ENCODE measurements at regions not wholly inside any gene's neighbourhood (a gene's known extent, or its start where the extent isn't known, plus 50 kb on each side); places are given as distances from the start of the nearest gene placed in this dataset.

DNA sequence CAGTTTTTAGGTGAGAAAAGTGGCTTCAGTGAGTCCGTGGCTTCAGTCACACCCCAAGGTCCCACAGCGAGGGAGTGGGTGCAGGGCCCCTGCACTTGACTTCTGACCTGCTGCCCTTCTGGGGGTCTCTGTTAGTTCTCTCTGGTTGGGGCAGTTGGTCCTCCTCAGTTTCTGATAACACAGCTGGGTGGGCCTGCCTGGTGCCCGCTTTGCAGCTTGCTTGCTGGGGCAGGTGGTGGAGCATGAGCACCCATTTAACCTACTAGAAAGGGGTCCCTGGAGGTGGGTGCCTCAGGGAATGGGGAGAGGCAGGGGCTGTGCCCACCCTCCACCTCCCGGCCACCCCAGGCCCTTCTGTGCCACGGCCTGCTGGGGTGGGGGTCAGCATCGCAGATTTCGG lies 83.2 kb downstream of the ASB1 start:
- H3K36me3 ChIP-seq (ENCODE audit: control insufficient read depth in 4 of 4, insufficient read depth in 3 of 4, low read depth in 1 of 4, low read length in 3 of 4): peaks cover 0 to 1% (median 0%) of the 10 kb centered on the region in 4 donors

DNA sequence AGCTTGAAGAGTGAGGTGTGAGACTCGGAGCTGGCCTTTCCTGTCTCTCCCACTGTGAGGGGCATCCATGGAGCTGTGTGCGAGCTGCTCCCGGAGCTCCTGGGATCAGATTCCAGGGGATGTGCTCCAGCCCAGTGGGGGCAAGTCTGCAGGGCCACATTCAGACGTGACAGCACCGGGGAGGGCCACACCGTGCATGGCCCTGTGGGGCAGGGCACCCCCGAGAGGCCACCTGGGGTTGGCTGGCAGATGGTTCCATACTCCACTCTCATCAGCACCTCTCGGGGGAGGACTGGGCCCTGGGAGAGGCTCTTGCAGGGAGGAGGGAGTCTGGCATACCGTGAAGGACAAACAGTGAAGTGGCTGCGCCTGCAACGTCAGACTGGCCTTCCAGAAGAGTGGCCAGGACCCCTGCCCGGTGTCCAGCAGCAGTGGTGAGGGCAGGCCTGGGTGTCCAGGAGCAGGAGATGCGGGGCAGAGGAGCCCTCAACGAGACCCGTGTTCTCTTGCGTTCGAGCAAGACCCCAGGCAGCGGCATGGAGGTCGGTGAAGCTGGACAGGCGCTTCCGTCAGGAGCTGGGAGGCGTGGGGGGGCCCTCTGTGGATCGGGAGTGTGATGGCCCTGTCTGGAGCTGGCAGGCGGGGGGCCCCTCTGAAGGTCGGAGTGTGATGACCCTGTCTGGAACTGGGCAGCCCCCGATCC lies 84.3 kb downstream of the ASB1 start:
- no peaks in the 10 kb centered on the region for H3K4me1 ChIP-seq (ENCODE audit: control insufficient read depth in 4 of 4, insufficient read depth in 4 of 4, low read length in 3 of 4)
- no peak overlapping the region for H3K9ac ChIP-seq (ENCODE audit: low read depth in 1 of 2, low read length in 2 of 2)
- no peaks in the 10 kb centered on the region for H3K9me3 ChIP-seq (ENCODE audit: control insufficient read depth in 4 of 4, low read length in 3 of 4)
- H3K36me3 ChIP-seq (ENCODE audit: control insufficient read depth in 4 of 4, insufficient read depth in 3 of 4, low read depth in 1 of 4, low read length in 3 of 4): peaks cover 0 to 1% (median 0%) of the 10 kb centered on the region in 4 donors
- no peak for DNase-seq (ENCODE audit: low spot score)
- H3K4me3 ChIP-seq (ENCODE audit: low read depth in 1 of 3, low read length in 3 of 3): no peak overlapping the region
- 89% methylated on average over 26 of the region's 26 CpGs for WGBS
- no peak overlapping the region for H3K27ac ChIP-seq (ENCODE audit: low read depth in 1 of 2, low read length in 2 of 2)
- no peaks in the 10 kb centered on the region for H3K27me3 ChIP-seq (ENCODE audit: control insufficient read depth in 4 of 4, insufficient read depth in 4 of 4, low read length in 3 of 4)
- TF ChIP-seq JUND (IDR thresholded peaks at IDR 0.05) (no peak), YY1 (IDR thresholded peaks at IDR 0.05) (no peak), EGR1 (IDR thresholded peaks at IDR 0.05; ENCODE audit: low read depth in 2 of 2) (no peak), NR2F2 (IDR thresholded peaks at IDR 0.05) (no peak), HNF4G (IDR thresholded peaks at IDR 0.05) (no peak), RAD21 (IDR thresholded peaks at IDR 0.05) (no peak), SP1 (IDR thresholded peaks at IDR 0.05) (no peak)
- TF ChIP-seq, protein P1, sequence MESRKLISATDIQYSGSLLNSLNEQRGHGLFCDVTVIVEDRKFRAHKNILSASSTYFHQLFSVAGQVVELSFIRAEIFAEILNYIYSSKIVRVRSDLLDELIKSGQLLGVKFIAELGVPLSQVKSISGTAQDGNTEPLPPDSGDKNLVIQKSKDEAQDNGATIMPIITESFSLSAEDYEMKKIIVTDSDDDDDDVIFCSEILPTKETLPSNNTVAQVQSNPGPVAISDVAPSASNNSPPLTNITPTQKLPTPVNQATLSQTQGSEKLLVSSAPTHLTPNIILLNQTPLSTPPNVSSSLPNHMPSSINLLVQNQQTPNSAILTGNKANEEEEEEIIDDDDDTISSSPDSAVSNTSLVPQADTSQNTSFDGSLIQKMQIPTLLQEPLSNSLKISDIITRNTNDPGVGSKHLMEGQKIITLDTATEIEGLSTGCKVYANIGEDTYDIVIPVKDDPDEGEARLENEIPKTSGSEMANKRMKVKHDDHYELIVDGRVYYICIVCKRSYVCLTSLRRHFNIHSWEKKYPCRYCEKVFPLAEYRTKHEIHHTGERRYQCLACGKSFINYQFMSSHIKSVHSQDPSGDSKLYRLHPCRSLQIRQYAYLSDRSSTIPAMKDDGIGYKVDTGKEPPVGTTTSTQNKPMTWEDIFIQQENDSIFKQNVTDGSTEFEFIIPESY (IDR thresholded peaks at IDR 0.05): no peak
- TF ChIP-seq, protein P2, sequence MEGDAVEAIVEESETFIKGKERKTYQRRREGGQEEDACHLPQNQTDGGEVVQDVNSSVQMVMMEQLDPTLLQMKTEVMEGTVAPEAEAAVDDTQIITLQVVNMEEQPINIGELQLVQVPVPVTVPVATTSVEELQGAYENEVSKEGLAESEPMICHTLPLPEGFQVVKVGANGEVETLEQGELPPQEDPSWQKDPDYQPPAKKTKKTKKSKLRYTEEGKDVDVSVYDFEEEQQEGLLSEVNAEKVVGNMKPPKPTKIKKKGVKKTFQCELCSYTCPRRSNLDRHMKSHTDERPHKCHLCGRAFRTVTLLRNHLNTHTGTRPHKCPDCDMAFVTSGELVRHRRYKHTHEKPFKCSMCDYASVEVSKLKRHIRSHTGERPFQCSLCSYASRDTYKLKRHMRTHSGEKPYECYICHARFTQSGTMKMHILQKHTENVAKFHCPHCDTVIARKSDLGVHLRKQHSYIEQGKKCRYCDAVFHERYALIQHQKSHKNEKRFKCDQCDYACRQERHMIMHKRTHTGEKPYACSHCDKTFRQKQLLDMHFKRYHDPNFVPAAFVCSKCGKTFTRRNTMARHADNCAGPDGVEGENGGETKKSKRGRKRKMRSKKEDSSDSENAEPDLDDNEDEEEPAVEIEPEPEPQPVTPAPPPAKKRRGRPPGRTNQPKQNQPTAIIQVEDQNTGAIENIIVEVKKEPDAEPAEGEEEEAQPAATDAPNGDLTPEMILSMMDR (IDR thresholded peaks at IDR 0.05; ENCODE audit: low read depth, low read length, missing input control): no peak

More for the DNA sequence above, 83.2 kb downstream of the ASB1 start:
- H3K9me3 ChIP-seq (ENCODE audit: control insufficient read depth in 4 of 4, low read length in 3 of 4): no peaks in the 10 kb centered on the region
- 95% methylated on average over 7 of the region's 7 CpGs for WGBS
- H3K9ac ChIP-seq (ENCODE audit: low read depth in 1 of 2, low read length in 2 of 2): no peak overlapping the region
- H3K27me3 ChIP-seq (ENCODE audit: control insufficient read depth in 4 of 4, insufficient read depth in 4 of 4, low read length in 3 of 4): no peaks in the 10 kb centered on the region
- no peak overlapping the region for H3K4me3 ChIP-seq (ENCODE audit: low read depth in 1 of 3, low read length in 3 of 3)
- H3K27ac ChIP-seq (ENCODE audit: low read depth in 1 of 2, low read length in 2 of 2): no peak overlapping the region
- TF ChIP-seq RXRA (IDR thresholded peaks at IDR 0.05): no peak
- TF ChIP-seq, protein P3, sequence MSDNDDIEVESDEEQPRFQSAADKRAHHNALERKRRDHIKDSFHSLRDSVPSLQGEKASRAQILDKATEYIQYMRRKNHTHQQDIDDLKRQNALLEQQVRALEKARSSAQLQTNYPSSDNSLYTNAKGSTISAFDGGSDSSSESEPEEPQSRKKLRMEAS (IDR thresholded peaks at IDR 0.05): no peak
- TF ChIP-seq GABPA (IDR thresholded peaks at IDR 0.05 in 1 of 2, conservative IDR thresholded peaks at IDR 0.05 in 1 of 2): no peak
- TF ChIP-seq, protein P4, sequence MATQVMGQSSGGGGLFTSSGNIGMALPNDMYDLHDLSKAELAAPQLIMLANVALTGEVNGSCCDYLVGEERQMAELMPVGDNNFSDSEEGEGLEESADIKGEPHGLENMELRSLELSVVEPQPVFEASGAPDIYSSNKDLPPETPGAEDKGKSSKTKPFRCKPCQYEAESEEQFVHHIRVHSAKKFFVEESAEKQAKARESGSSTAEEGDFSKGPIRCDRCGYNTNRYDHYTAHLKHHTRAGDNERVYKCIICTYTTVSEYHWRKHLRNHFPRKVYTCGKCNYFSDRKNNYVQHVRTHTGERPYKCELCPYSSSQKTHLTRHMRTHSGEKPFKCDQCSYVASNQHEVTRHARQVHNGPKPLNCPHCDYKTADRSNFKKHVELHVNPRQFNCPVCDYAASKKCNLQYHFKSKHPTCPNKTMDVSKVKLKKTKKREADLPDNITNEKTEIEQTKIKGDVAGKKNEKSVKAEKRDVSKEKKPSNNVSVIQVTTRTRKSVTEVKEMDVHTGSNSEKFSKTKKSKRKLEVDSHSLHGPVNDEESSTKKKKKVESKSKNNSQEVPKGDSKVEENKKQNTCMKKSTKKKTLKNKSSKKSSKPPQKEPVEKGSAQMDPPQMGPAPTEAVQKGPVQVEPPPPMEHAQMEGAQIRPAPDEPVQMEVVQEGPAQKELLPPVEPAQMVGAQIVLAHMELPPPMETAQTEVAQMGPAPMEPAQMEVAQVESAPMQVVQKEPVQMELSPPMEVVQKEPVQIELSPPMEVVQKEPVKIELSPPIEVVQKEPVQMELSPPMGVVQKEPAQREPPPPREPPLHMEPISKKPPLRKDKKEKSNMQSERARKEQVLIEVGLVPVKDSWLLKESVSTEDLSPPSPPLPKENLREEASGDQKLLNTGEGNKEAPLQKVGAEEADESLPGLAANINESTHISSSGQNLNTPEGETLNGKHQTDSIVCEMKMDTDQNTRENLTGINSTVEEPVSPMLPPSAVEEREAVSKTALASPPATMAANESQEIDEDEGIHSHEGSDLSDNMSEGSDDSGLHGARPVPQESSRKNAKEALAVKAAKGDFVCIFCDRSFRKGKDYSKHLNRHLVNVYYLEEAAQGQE (IDR thresholded peaks at IDR 0.05): no peak
- TF ChIP-seq SP1 (IDR thresholded peaks at IDR 0.05): no peak
- TF ChIP-seq YY1 (IDR thresholded peaks at IDR 0.05): no peak
- TF ChIP-seq JUND (IDR thresholded peaks at IDR 0.05): no peak
- no peak for TF ChIP-seq TAF1 (conservative IDR thresholded peaks at IDR 0.05)
- TF ChIP-seq, protein P1 (IDR thresholded peaks at IDR 0.05): no peak
- TF ChIP-seq, protein P5, sequence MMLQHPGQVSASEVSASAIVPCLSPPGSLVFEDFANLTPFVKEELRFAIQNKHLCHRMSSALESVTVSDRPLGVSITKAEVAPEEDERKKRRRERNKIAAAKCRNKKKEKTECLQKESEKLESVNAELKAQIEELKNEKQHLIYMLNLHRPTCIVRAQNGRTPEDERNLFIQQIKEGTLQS (IDR thresholded peaks at IDR 0.05): no peak
- TF ChIP-seq, protein P2 (IDR thresholded peaks at IDR 0.05; ENCODE audit: low read depth, low read length, missing input control): no peak
- no peaks in the 10 kb centered on the region for H3K4me1 ChIP-seq (ENCODE audit: control insufficient read depth in 4 of 4, insufficient read depth in 4 of 4, low read length in 3 of 4)
- DNase-seq (ENCODE audit: low spot score): no peak
